ENCODE measurements at regions not wholly inside any gene's neighbourhood (a gene's known extent, or its start where the extent isn't known, plus 50 kb on each side); places are given as distances from the start of the nearest gene placed in this dataset.
A peak's percentile ranks its signal among the peaks of the same experiment; 100 is the strongest.

DNA sequence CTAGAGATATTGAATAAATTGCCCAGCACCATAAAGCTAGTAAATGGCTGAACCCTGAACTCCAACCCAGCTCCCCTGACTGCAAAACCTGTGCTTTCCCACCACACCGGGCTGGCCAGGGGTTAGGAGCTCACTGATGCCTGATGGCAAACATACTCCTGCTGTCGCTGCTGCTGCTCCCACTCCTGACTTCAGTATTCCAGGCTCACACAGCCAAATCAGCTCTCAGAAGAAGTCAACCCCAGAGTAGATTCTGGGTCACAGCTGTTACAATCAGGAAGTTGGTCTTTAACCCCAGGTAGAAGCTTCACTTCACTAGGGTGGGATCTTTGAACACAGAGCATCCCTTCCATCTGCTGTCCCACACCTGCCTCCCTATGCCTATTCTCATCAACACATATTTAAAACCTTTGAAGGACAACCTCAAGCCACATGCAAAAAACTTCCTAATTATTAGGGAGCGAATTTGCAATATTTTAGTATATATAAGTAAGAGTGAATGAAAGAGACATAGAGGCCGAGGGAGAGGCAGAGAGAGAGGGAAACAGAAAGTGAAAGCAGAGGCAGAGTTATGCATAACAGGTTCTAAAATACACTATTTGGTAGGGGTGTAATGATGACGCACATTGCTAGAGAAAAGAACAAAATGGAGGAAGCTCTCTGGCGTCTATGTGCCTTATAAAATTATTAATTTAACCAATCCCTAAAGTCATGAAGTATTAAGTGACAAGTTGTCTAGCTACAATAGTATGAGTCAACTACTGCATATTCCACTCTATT, 99.4 kb upstream of the SERP2 start:
- TF ChIP-seq POLR2AphosphoS5 (IDR thresholded peaks at IDR 0.05; ENCODE audit: low read depth) (no peak), STAT1 (IDR thresholded peaks at IDR 0.05; ENCODE audit: unreplicated experiment) (no peak), ZNF114 (CRISPR knock-in tag; IDR thresholded peaks at IDR 0.05) (no peak), CREB1 (CRISPR knock-in tag; IDR thresholded peaks at IDR 0.05; ENCODE audit: low read depth) (no peak), JUNB (IDR thresholded peaks at IDR 0.05; ENCODE audit: unreplicated experiment) (no peak), NANOG (IDR thresholded peaks at IDR 0.05; ENCODE audit: borderline replicate concordance) (no peak), EZH2 (IDR thresholded peaks at IDR 0.05; ENCODE audit: low read depth, unreplicated experiment) (no peak), EZH2phosphoT487 (IDR thresholded peaks at IDR 0.05; ENCODE audit: unreplicated experiment) (no peak), ZNF331 (CRISPR knock-in tag; IDR thresholded peaks at IDR 0.05; ENCODE audit: low read depth) (no peak)
- TF ChIP-seq, protein P1, sequence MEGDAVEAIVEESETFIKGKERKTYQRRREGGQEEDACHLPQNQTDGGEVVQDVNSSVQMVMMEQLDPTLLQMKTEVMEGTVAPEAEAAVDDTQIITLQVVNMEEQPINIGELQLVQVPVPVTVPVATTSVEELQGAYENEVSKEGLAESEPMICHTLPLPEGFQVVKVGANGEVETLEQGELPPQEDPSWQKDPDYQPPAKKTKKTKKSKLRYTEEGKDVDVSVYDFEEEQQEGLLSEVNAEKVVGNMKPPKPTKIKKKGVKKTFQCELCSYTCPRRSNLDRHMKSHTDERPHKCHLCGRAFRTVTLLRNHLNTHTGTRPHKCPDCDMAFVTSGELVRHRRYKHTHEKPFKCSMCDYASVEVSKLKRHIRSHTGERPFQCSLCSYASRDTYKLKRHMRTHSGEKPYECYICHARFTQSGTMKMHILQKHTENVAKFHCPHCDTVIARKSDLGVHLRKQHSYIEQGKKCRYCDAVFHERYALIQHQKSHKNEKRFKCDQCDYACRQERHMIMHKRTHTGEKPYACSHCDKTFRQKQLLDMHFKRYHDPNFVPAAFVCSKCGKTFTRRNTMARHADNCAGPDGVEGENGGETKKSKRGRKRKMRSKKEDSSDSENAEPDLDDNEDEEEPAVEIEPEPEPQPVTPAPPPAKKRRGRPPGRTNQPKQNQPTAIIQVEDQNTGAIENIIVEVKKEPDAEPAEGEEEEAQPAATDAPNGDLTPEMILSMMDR (conservative IDR thresholded peaks at IDR 0.05; ENCODE audit: low read depth in 2 of 2) = no peak
- TF ChIP-seq, protein P2, sequence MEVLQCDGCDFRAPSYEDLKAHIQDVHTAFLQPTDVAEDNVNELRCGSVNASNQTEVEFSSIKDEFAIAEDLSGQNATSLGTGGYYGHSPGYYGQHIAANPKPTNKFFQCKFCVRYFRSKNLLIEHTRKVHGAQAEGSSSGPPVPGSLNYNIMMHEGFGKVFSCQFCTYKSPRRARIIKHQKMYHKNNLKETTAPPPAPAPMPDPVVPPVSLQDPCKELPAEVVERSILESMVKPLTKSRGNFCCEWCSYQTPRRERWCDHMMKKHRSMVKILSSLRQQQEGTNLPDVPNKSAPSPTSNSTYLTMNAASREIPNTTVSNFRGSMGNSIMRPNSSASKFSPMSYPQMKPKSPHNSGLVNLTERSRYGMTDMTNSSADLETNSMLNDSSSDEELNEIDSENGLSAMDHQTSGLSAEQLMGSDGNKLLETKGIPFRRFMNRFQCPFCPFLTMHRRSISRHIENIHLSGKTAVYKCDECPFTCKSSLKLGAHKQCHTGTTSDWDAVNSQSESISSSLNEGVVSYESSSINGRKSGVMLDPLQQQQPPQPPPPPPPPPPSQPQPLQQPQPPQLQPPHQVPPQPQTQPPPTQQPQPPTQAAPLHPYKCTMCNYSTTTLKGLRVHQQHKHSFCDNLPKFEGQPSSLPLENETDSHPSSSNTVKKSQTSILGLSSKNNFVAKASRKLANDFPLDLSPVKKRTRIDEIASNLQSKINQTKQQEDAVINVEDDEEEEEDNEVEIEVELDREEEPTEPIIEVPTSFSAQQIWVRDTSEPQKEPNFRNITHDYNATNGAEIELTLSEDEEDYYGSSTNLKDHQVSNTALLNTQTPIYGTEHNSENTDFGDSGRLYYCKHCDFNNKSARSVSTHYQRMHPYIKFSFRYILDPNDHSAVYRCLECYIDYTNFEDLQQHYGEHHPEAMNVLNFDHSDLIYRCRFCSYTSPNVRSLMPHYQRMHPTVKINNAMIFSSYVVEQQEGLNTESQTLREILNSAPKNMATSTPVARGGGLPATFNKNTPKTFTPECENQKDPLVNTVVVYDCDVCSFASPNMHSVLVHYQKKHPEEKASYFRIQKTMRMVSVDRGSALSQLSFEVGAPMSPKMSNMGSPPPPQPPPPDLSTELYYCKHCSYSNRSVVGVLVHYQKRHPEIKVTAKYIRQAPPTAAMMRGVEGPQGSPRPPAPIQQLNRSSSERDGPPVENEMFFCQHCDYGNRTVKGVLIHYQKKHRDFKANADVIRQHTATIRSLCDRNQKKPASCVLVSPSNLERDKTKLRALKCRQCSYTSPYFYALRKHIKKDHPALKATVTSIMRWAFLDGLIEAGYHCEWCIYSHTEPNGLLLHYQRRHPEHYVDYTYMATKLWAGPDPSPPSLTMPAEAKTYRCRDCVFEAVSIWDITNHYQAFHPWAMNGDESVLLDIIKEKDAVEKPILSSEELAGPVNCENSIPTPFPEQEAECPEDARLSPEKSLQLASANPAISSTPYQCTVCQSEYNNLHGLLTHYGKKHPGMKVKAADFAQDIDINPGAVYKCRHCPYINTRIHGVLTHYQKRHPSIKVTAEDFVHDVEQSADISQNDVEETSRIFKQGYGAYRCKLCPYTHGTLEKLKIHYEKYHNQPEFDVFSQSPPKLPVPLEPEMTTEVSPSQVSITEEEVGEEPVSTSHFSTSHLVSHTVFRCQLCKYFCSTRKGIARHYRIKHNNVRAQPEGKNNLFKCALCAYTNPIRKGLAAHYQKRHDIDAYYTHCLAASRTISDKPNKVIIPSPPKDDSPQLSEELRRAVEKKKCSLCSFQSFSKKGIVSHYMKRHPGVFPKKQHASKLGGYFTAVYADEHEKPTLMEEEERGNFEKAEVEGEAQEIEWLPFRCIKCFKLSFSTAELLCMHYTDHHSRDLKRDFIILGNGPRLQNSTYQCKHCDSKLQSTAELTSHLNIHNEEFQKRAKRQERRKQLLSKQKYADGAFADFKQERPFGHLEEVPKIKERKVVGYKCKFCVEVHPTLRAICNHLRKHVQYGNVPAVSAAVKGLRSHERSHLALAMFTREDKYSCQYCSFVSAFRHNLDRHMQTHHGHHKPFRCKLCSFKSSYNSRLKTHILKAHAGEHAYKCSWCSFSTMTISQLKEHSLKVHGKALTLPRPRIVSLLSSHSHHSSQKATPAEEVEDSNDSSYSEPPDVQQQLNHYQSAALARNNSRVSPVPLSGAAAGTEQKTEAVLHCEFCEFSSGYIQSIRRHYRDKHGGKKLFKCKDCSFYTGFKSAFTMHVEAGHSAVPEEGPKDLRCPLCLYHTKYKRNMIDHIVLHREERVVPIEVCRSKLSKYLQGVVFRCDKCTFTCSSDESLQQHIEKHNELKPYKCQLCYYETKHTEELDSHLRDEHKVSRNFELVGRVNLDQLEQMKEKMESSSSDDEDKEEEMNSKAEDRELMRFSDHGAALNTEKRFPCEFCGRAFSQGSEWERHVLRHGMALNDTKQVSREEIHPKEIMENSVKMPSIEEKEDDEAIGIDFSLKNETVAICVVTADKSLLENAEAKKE (CRISPR knock-in tag; IDR thresholded peaks at IDR 0.05) = no peak
- TF ChIP-seq, protein P3, sequence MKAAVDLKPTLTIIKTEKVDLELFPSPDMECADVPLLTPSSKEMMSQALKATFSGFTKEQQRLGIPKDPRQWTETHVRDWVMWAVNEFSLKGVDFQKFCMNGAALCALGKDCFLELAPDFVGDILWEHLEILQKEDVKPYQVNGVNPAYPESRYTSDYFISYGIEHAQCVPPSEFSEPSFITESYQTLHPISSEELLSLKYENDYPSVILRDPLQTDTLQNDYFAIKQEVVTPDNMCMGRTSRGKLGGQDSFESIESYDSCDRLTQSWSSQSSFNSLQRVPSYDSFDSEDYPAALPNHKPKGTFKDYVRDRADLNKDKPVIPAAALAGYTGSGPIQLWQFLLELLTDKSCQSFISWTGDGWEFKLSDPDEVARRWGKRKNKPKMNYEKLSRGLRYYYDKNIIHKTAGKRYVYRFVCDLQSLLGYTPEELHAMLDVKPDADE (IDR thresholded peaks at IDR 0.05) = no peak
- TF ChIP-seq, protein P4, sequence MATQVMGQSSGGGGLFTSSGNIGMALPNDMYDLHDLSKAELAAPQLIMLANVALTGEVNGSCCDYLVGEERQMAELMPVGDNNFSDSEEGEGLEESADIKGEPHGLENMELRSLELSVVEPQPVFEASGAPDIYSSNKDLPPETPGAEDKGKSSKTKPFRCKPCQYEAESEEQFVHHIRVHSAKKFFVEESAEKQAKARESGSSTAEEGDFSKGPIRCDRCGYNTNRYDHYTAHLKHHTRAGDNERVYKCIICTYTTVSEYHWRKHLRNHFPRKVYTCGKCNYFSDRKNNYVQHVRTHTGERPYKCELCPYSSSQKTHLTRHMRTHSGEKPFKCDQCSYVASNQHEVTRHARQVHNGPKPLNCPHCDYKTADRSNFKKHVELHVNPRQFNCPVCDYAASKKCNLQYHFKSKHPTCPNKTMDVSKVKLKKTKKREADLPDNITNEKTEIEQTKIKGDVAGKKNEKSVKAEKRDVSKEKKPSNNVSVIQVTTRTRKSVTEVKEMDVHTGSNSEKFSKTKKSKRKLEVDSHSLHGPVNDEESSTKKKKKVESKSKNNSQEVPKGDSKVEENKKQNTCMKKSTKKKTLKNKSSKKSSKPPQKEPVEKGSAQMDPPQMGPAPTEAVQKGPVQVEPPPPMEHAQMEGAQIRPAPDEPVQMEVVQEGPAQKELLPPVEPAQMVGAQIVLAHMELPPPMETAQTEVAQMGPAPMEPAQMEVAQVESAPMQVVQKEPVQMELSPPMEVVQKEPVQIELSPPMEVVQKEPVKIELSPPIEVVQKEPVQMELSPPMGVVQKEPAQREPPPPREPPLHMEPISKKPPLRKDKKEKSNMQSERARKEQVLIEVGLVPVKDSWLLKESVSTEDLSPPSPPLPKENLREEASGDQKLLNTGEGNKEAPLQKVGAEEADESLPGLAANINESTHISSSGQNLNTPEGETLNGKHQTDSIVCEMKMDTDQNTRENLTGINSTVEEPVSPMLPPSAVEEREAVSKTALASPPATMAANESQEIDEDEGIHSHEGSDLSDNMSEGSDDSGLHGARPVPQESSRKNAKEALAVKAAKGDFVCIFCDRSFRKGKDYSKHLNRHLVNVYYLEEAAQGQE (IDR thresholded peaks at IDR 0.05; ENCODE audit: unreplicated experiment) = no peak
- Histone ChIP-seq H3K36me3 (ENCODE audit: insufficient read depth) (no peaks in the 10 kb centered on the region), H3F3A (replicated peaks; ENCODE audit: low read depth) (no peaks in the 10 kb centered on the region), H3K4me2 (no peak overlapping the region), H3K4me1 (ENCODE audit: insufficient read depth) (no peaks in the 10 kb centered on the region; the same call in 1 of the 2 replicates), H4K20me1 (replicated peaks; ENCODE audit: insufficient read depth) (no peaks in the 10 kb centered on the region), H2AFZ (peak overlapping the region; percentile 72; the same call in 1 of the 2 replicates), H3K27ac (ENCODE audit: low read depth) (no peak overlapping the region), H3K27me3 (ENCODE audit: insufficient read depth) (no peaks in the 10 kb centered on the region), H3K9me2 (ENCODE audit: insufficient read depth) (peaks cover 17% of the 10 kb centered on the region; the same call in 1 of the 2 replicates), H3K79me2 (replicated peaks; ENCODE audit: insufficient read depth) (no peaks in the 10 kb centered on the region), H3K4me3 (no peak overlapping the region)
- H3K4me3 Mint-ChIP-seq = no peak overlapping the region
- DNase-seq (ENCODE audit: low spot score) (no peak), ATAC-seq (no peak)
- H3K9me3 Mint-ChIP-seq = no peaks in the 10 kb centered on the region
- H3K27me3 Mint-ChIP-seq (ENCODE audit: insufficient read depth, low read depth, poor library complexity) = peaks cover 4% of the 10 kb centered on the region
- no peaks in the 10 kb centered on the region for H3K36me3 Mint-ChIP-seq (ENCODE audit: low read depth)
- H3K27ac Mint-ChIP-seq = no peak overlapping the region
- H3K4me1 Mint-ChIP-seq = peaks cover 11% of the 10 kb centered on the region; the same call in 2 of the 3 replicates
